Muscle layer of duodenum (tissue), 2 donors: ENCODE measurements at regions not wholly inside any gene's neighbourhood (a gene's known extent, or its start where the extent isn't known, plus 50 kb on each side); places are given as distances from the start of the nearest gene placed in this dataset.

ENCODE experiments used
- H3K27ac ChIP-seq: one replicate; pipeline ENCODE4 v1.7.0; 2013; ENCODE audit warnings: mild to moderate bottlenecking, low read length
- H3K27me3 ChIP-seq: one replicate; pipeline ENCODE4 v1.7.0; 2013; ENCODE audit warnings: low read depth, mild to moderate bottlenecking, control low read depth, low read length
- H3K36me3 ChIP-seq, 2 donors: one replicate each; pipeline ENCODE4 v1.7.0; 2013; ENCODE audit warnings: low read length in 2 of 2, control low read depth in 1 of 2, mild to moderate bottlenecking in 1 of 2; ENCODE audit not compliant: insufficient read depth in 2 of 2, control insufficient read depth in 1 of 2
- H3K4me1 ChIP-seq, 2 donors: one replicate each; pipeline ENCODE4 v1.7.0; 2013; ENCODE audit warnings: low read length in 2 of 2, mild to moderate bottlenecking in 2 of 2, control low read depth in 1 of 2, moderate library complexity in 1 of 2; ENCODE audit not compliant: insufficient read depth in 2 of 2, control insufficient read depth in 1 of 2
- H3K4me3 ChIP-seq, 2 donors: one replicate each; pipeline ENCODE4 v1.7.0; 2013; ENCODE audit warnings: low read length in 2 of 2, low read depth in 1 of 2, mild to moderate bottlenecking in 1 of 2
- H3K9me3 ChIP-seq, 2 donors: one replicate each; pipeline ENCODE4 v1.7.0; 2013; ENCODE audit warnings: low read length in 2 of 2, control low read depth in 1 of 2, mild to moderate bottlenecking in 1 of 2; ENCODE audit not compliant: control insufficient read depth in 1 of 2
- donor health status: healthy.

- no peak overlapping the region for H3K4me3 ChIP-seq
- H3K4me1 ChIP-seq = no peaks in the 10 kb centered on the region
- no peaks in the 10 kb centered on the region for H3K9me3 ChIP-seq
- no peak overlapping the region for H3K27ac ChIP-seq
- H3K27me3 ChIP-seq = no peaks in the 10 kb centered on the region
- H3K36me3 ChIP-seq = no peaks in the 10 kb centered on the region
Measured at GRCh38 chr6:6901945-6902344, 205.8 kb upstream of the RREB1 start.

GRCh38 chr6:6905961-6906518 lies 201.7 kb upstream of the RREB1 start:
- no peaks in the 10 kb centered on the region for H3K36me3 ChIP-seq
- no peaks in the 10 kb centered on the region for H3K4me1 ChIP-seq
- H3K9me3 ChIP-seq = no peaks in the 10 kb centered on the region
- H3K27me3 ChIP-seq = no peaks in the 10 kb centered on the region
- H3K27ac ChIP-seq = no peak overlapping the region
- no peak overlapping the region for H3K4me3 ChIP-seq

- no peaks in the 10 kb centered on the region for H3K9me3 ChIP-seq
- H3K4me1 ChIP-seq = no peaks in the 10 kb centered on the region
- no peaks in the 10 kb centered on the region for H3K27me3 ChIP-seq
- no peak overlapping the region for H3K4me3 ChIP-seq
- no peak overlapping the region for H3K27ac ChIP-seq
- no peaks in the 10 kb centered on the region for H3K36me3 ChIP-seq
Measured at GRCh38 chr6:6906570-6907213, 201.1 kb upstream of the RREB1 start.

GRCh38 chr6:6907286-6907685 lies 200.5 kb upstream of the RREB1 start:
- Histone ChIP-seq H3K4me3 (no peak overlapping the region), H3K9me3 (no peaks in the 10 kb centered on the region), H3K36me3 (no peaks in the 10 kb centered on the region), H3K27ac (no peak overlapping the region), H3K27me3 (no peaks in the 10 kb centered on the region), H3K4me1 (no peaks in the 10 kb centered on the region)

- no peak overlapping the region for H3K27ac ChIP-seq
- no peaks in the 10 kb centered on the region for H3K9me3 ChIP-seq
- no peaks in the 10 kb centered on the region for H3K27me3 ChIP-seq
- peaks cover 2 to 5% of the 10 kb centered on the region in 2 donors for H3K4me1 ChIP-seq
- H3K4me3 ChIP-seq = no peak overlapping the region
- H3K36me3 ChIP-seq = no peaks in the 10 kb centered on the region
Measured at GRCh38 chr6:6908121-6908520, 199.6 kb upstream of the RREB1 start.

GRCh38 chr6:6909111-6909510 lies 198.7 kb upstream of the RREB1 start:
- no peak overlapping the region for H3K4me3 ChIP-seq
- H3K27ac ChIP-seq = no peak overlapping the region
- H3K9me3 ChIP-seq = no peaks in the 10 kb centered on the region
- H3K36me3 ChIP-seq = no peaks in the 10 kb centered on the region
- no peaks in the 10 kb centered on the region for H3K27me3 ChIP-seq
- H3K4me1 ChIP-seq = peaks cover 4 to 5% of the 10 kb centered on the region in 2 donors

- Histone ChIP-seq H3K27ac (no peak overlapping the region), H3K4me3 (no peak overlapping the region), H3K27me3 (no peaks in the 10 kb centered on the region), H3K9me3 (no peaks in the 10 kb centered on the region), H3K36me3 (no peaks in the 10 kb centered on the region), H3K4me1 (peaks cover 4 to 11% of the 10 kb centered on the region in 2 donors)
Measured at GRCh38 chr6:6910734-6911295, 196.9 kb upstream of the RREB1 start.

- Histone ChIP-seq H3K36me3 (no peaks in the 10 kb centered on the region), H3K27me3 (no peaks in the 10 kb centered on the region), H3K9me3 (no peaks in the 10 kb centered on the region), H3K4me1 (peaks cover 4 to 14% of the 10 kb centered on the region in 2 donors), H3K27ac (no peak overlapping the region), H3K4me3 (no peak overlapping the region)
Measured at GRCh38 chr6:6911391-6911790, 196.4 kb upstream of the RREB1 start.

GRCh38 chr6:6912817-6913744 lies 194.7 kb upstream of the RREB1 start:
- Histone ChIP-seq H3K27ac (no peak overlapping the region), H3K36me3 (no peaks in the 10 kb centered on the region), H3K4me3 (no peak overlapping the region), H3K9me3 (no peaks in the 10 kb centered on the region), H3K27me3 (no peaks in the 10 kb centered on the region), H3K4me1 (peaks cover 4 to 18% of the 10 kb centered on the region in 2 donors)

- peaks cover 4 to 18% of the 10 kb centered on the region in 2 donors for H3K4me1 ChIP-seq
- H3K4me3 ChIP-seq = peak overlapping the region; percentile 54 to 55
Measured at GRCh38 chr6:6915219-6915618, 192.5 kb upstream of the RREB1 start.

More at GRCh38 chr6:6915219-6915618, 192.5 kb upstream of the RREB1 start:
- H3K27ac ChIP-seq = peak overlapping the region; percentile 37
- H3K9me3 ChIP-seq = no peaks in the 10 kb centered on the region
- H3K36me3 ChIP-seq = no peaks in the 10 kb centered on the region
- no peaks in the 10 kb centered on the region for H3K27me3 ChIP-seq
